ENCODE measurements at regions not wholly inside any gene's neighbourhood (a gene's known extent, or its start where the extent isn't known, plus 50 kb on each side); places are given as distances from the start of the nearest gene placed in this dataset.

- DNase-seq: no peak
These were observed 188.6 kb downstream of the ENGASE start for GRCh38 chr17:79263191-79263590.

DNA sequence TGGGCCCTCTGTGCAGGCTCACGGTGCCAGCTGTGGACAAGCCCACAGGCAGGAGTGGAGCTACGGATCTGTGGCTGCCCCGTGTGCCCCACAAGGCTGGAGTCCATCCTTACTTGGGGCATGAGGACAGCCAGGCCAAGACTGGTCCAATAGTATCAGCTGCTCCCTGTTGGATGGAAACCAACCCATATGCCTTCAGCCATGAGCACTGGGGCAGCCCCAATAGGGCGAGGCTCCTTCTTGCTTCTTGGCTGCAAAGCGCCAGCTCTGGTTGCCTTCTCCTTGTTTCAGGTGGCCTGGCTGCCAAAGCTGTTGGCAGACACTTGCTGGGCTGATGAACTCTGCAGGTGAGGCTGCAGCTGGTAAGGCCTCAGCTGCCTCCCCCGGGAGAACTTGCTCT lies 188.0 kb downstream of the ENGASE start:
- DNase-seq: no peak

- no peak for DNase-seq
These were observed 186.9 kb downstream of the ENGASE start for GRCh38 chr17:79261355-79262072.

GRCh38 chr17:79258843-79259242 lies 184.2 kb downstream of the ENGASE start:
- DNase-seq: no peak

GRCh38 chr17:79258041-79258440 lies 183.4 kb downstream of the ENGASE start:
- DNase-seq: no peak

GRCh38 chr17:79255926-79256585 lies 181.4 kb downstream of the ENGASE start:
- DNase-seq: no peak

GRCh38 chr17:79255456-79255855 lies 180.8 kb downstream of the ENGASE start:
- no peak for DNase-seq

DNA sequence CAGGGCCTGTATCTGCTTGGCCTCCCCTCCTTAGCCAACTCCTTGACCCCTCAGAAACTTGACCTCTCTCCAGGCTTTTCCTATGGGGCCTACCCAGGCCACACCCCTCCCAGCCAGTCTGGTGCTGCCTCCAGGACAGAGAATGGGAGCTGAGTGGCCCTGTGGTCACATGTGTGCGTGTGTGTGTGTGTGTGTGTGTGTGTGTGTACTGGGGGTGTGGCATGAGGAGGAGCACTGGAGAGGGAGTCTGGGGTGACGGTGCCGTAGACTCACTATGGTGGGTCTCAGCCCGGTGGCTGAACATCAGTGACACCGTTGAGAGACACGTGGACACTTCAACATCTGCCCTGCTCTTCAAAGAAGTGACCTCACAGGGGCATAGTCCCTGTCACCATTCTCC lies 180.4 kb downstream of the ENGASE start:
- no peak for DNase-seq

GRCh38 chr17:79252886-79253285 lies 178.3 kb downstream of the ENGASE start:
- no peak for DNase-seq

- DNase-seq: no peak
These were observed 177.2 kb downstream of the ENGASE start for GRCh38 chr17:79251824-79252223.

DNA sequence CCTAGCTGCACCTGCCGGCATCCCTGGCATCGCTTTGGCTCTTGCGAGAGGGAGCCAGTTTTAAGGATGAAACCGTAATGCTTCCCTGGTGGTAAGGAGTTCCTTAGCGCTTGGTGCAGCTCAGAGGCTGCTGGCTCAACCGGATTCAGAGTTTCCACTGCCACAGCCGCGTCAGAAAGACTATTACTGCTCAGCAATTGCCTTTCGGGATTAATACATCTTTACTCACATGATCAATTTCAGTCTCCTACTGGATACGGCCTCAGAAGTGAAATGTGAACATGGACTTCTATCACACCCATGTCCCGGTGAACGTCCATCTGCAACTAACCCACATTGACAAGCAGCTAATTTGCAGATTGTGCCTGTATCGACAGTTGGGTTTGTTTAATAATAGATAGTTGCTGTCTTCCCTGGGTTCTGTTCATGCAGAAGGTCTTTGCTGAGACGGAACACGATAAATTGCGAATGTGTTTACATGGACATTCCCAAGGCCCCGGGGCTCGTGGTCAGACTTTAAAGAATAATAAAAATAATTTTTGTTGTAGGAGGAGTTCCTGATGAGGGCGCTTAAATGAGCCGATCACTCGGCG lies 175.4 kb downstream of the ENGASE start:
- DNase-seq: no peak

- no peak for DNase-seq
These were observed 174.3 kb downstream of the ENGASE start for GRCh38 chr17:79248843-79249493.

GRCh38 chr17:79246225-79247190 lies 171.9 kb downstream of the ENGASE start:
- DNase-seq: no peak

GRCh38 chr17:79244665-79245064 lies 170.0 kb downstream of the ENGASE start:
- no peak for DNase-seq

- no peak for DNase-seq
These were observed 169.4 kb downstream of the ENGASE start for GRCh38 chr17:79243996-79244395.

DNA sequence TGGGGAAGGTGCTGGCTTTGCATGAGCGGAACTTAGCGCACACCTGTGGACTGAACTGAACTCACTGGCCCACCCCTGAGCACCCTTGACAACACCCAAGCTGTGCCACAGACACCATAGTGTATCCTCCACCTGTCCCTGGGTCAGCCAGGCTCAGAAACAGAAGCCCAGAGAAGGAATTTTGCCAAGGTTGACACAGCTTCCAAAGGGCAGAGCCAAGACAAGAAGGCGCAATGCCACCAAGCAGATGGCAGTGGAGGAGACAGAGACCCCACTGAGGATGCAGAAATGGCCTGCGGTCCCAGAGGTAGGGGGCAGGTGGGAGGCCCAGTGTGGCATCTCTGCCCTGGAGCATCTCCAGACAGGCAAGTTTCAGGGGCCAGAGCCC lies 169.0 kb downstream of the ENGASE start:
- DNase-seq: no peak

- DNase-seq: no peak
These were observed 168.4 kb downstream of the ENGASE start for GRCh38 chr17:79242873-79243602.

GRCh38 chr17:79242393-79242792 lies 167.8 kb downstream of the ENGASE start:
- DNase-seq: no peak

- DNase-seq: no peak
These were observed 167.0 kb downstream of the ENGASE start for GRCh38 chr17:79241616-79242015.

DNA sequence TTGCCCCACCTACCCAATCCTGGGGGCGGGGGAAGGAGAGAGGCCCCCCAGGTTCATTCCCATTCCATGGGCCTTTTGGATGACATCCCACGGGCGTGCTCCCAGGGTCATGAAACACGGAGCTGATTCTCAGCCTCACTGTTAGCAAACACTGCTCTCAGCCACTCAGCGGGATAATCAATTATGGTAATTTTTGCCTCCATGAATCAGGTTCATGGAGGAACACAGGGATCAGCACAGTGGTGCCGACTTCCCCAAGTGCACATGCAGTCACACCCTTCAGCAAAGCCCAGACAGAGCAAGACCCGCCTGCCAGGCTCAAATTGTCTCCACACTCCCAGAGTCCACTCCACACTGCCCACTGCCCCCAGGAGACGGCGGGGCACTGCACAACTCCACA lies 164.6 kb downstream of the ENGASE start:
- no peak for DNase-seq

DNA sequence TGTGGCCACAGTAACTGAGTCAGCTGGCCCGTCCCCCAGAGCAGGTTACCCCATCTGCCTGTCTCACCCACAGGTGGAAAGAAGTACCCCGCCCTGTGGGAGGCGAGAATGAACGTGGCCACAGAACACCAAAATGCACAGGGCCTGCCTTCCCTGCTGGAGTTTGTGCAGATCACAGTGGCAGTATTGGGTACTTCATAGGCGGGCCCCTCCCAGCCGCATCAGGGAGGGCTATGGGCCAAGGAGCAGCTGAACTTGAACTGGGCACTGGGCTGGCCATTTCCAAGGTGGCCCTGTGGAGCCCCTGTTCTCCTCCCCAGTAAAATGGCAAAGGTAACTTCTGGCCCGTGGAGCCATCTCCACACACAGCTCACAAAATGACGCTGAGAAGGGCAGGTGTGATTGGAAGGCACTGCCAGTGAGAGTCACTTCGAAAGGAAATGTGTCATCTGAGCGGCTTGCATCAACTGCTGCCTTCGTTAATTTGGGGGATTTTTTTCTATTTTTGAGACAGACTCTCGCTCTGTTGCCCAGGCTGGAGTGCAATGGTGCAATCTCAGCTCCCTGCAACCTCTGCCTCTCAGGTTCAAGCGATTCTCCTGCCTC lies 162.9 kb downstream of the ENGASE start:
- no peak for DNase-seq

GRCh38 chr17:79235808-79236207 lies 161.2 kb downstream of the ENGASE start:
- no peak for DNase-seq
